ENCODE measurements at regions not wholly inside any gene's neighbourhood (a gene's known extent, or its start where the extent isn't known, plus 50 kb on each side); places are given as distances from the start of the nearest gene placed in this dataset.
"Not testable (repeated sequence)": the region's sequence is repeated elsewhere in the genome, so short reads cannot be mapped to it uniquely, and the experiment has no call there.

GRCh38 chr1:146487555-146487954, 258.7 kb upstream of the NOTCH2NLA start:
- DNase-seq (ENCODE audit: low read depth, low spot score); H3K4me1 Mint-ChIP-seq; H3K36me3 Mint-ChIP-seq (ENCODE audit: low read depth); H3K4me3 Mint-ChIP-seq; H3K9me3 Mint-ChIP-seq; H3K27ac Mint-ChIP-seq (ENCODE audit: unreplicated experiment); H3K27me3 Mint-ChIP-seq (ENCODE audit: low read depth): not testable (repeated sequence)

GRCh38 chr1:146487155-146487554, 258.3 kb upstream of the NOTCH2NLA start:
- H3K4me1 Mint-ChIP-seq; H3K4me3 Mint-ChIP-seq; H3K36me3 Mint-ChIP-seq (ENCODE audit: low read depth); H3K9me3 Mint-ChIP-seq; H3K27ac Mint-ChIP-seq (ENCODE audit: unreplicated experiment); DNase-seq (ENCODE audit: low read depth, low spot score); H3K27me3 Mint-ChIP-seq (ENCODE audit: low read depth): not testable (repeated sequence)

DNA sequence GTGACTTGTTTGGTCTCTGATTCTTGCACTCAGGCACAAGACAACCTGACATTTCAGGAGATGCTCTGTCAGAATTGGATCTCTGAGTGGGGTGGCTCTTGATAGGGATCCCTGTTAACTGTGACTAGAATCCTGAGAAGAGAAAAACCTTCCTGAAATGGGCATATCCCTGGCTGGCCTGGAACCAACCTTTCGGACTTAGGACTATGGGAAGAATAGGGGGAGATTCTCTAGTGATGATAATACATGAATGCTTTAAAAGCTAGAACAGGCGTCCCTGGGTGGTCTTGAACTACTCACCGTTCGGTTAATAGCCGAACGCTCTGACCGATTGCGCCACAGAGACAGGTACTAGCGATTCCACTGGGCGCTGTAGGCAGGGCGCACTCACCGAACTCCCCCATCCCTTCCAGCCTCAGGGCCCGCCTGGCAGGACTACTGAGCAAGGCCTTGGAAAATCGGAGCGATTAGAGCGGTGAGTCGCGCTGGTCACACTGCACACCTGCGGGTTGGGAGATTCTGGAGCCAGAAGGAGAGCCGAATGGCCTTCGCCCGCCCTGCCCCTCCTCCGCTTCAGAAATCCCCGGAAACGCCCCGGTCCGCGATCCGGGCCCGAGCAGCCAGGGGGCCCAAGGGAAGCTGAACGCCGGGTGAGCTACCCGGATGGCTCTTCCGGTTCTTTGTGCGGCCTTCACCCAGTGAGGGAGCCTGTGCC, 257.6 kb upstream of the NOTCH2NLA start:
- DNase-seq (ENCODE audit: low read depth, low spot score); H3K27me3 Mint-ChIP-seq (ENCODE audit: low read depth); H3K9me3 Mint-ChIP-seq; H3K36me3 Mint-ChIP-seq (ENCODE audit: low read depth); H3K4me3 Mint-ChIP-seq; H3K27ac Mint-ChIP-seq (ENCODE audit: unreplicated experiment); H3K4me1 Mint-ChIP-seq: not testable (repeated sequence)

- not testable (repeated sequence) for H3K4me1 Mint-ChIP-seq; DNase-seq (ENCODE audit: low read depth, low spot score); H3K27me3 Mint-ChIP-seq (ENCODE audit: low read depth); H3K9me3 Mint-ChIP-seq; H3K36me3 Mint-ChIP-seq (ENCODE audit: low read depth); H3K27ac Mint-ChIP-seq (ENCODE audit: unreplicated experiment); H3K4me3 Mint-ChIP-seq
Measured at GRCh38 chr1:146484195-146484594, 255.4 kb upstream of the NOTCH2NLA start.

DNA sequence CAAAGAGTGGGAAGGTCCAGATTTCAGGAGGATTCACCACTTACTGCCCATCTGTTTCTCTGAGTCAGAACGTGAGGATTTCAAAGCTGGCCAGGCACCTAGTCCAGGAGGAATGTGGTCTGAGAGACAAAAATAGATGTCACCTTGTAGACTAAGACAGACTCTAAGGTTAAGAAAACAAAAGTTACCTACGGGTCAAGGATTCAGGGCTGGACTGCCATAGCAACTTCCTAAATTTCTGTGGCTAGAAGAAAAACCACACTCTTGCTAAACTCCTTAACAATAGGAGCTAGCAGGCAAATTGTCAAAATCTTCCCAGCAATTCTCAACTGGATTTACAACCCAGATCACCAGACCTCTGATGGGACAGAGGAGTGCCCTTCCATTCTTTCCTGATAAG, 250.4 kb upstream of the NOTCH2NLA start:
- H3K27me3 Mint-ChIP-seq (ENCODE audit: low read depth); H3K36me3 Mint-ChIP-seq (ENCODE audit: low read depth); DNase-seq (ENCODE audit: low read depth, low spot score); H3K9me3 Mint-ChIP-seq; H3K27ac Mint-ChIP-seq (ENCODE audit: unreplicated experiment); H3K4me3 Mint-ChIP-seq; H3K4me1 Mint-ChIP-seq: not testable (repeated sequence)

GRCh38 chr1:146478125-146478720, 249.4 kb upstream of the NOTCH2NLA start:
- H3K4me3 Mint-ChIP-seq; H3K27me3 Mint-ChIP-seq (ENCODE audit: low read depth); H3K27ac Mint-ChIP-seq (ENCODE audit: unreplicated experiment); H3K36me3 Mint-ChIP-seq (ENCODE audit: low read depth); H3K4me1 Mint-ChIP-seq; H3K9me3 Mint-ChIP-seq: not testable (repeated sequence)
- peak; percentile 73 for TF ChIP-seq CTCF (conservative IDR thresholded peaks at IDR 0.05)
- DNase-seq (ENCODE audit: low read depth, low spot score): peak; percentile 6

- not testable (repeated sequence) for DNase-seq (ENCODE audit: low read depth, low spot score); H3K4me1 Mint-ChIP-seq; H3K9me3 Mint-ChIP-seq; H3K36me3 Mint-ChIP-seq (ENCODE audit: low read depth); H3K27ac Mint-ChIP-seq (ENCODE audit: unreplicated experiment); H3K27me3 Mint-ChIP-seq (ENCODE audit: low read depth); H3K4me3 Mint-ChIP-seq
Measured at GRCh38 chr1:146475086-146475485, 246.3 kb upstream of the NOTCH2NLA start.

DNA sequence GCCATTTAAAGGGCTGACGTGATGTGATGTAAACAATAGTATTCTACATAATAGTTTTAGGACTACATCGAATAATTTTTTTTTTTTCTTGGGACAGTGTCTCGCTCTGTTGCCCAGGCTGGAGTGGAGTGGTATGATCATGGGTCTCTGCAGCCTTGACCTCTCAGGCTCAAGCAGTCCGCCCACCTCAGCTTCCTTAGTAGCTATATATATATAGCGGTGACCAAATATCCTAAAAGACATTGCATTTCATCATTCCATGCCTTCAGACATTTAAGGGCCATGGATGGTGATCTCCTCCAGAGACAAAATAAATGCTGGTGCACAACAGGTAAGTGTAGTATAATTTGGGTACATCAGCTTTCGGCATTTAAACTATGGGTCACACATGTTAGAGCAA, 245.4 kb upstream of the NOTCH2NLA start:
- not testable (repeated sequence) for H3K36me3 Mint-ChIP-seq (ENCODE audit: low read depth); H3K27ac Mint-ChIP-seq (ENCODE audit: unreplicated experiment); H3K4me3 Mint-ChIP-seq; H3K4me1 Mint-ChIP-seq; DNase-seq (ENCODE audit: low read depth, low spot score); H3K27me3 Mint-ChIP-seq (ENCODE audit: low read depth); H3K9me3 Mint-ChIP-seq

DNA sequence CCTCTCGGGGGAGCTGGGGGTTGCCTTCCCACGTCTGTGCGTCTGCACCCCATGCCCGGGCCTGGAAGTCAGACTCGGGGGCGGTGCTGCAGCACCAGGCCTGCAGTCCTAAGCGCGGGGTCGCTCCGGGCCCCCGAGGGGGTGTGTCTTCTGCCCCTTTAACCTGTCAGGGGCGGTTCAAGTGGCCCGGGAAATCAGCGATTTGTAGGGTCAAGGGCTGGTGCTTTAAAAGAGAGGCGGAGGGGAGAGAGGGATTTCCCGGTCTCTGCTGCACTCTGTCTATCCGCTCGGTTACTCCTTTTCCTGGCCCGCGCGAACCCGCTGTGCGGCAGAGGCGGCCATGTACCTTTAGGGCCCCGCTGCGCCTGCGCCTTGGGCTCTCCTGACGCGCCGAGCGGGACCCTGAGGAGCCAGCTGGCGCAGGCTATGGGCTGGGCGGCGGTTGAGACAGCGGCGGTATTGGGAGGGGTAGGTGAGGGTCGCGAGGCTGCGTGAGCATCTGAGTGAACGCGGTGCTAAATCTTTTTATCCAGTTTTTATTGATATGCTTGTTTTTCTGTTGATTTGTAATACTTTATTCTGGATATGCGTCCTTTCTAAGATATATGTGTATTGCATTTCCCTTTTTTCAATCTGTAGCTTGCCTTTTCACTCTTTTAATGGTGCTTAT, 243.5 kb upstream of the NOTCH2NLA start:
- peak; percentile 65 for DNase-seq (ENCODE audit: low read depth, low spot score)
- not testable (repeated sequence) for H3K36me3 Mint-ChIP-seq (ENCODE audit: low read depth); H3K27me3 Mint-ChIP-seq (ENCODE audit: low read depth); H3K9me3 Mint-ChIP-seq; H3K4me1 Mint-ChIP-seq
- H3K27ac Mint-ChIP-seq (ENCODE audit: unreplicated experiment): peak overlapping the region; percentile 70
- peak overlapping the region; percentile 89 for H3K4me3 Mint-ChIP-seq

DNA sequence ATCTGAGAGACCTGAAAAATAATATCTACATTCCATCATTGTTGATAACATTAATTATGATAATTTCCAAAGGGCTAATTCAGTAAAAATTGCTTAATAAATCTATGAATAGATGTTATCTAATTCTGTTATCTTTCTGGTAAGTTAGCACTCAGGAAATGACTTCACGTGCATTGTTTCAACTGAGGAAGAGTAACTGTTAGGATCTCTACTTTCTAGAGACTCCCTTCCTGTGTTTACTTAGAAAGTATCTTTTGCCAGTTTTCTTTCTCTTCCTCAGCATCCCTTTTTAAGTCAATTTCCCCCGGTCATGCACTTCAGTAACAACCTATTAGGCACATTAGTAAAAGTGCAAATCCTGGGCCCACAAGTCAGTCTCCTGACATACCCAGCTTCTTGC, 231.1 kb upstream of the NOTCH2NLA start:
- H3K27ac Mint-ChIP-seq (ENCODE audit: unreplicated experiment); DNase-seq (ENCODE audit: low read depth, low spot score); H3K9me3 Mint-ChIP-seq; H3K27me3 Mint-ChIP-seq (ENCODE audit: low read depth); H3K4me3 Mint-ChIP-seq; H3K36me3 Mint-ChIP-seq (ENCODE audit: low read depth); H3K4me1 Mint-ChIP-seq: not testable (repeated sequence)

DNA sequence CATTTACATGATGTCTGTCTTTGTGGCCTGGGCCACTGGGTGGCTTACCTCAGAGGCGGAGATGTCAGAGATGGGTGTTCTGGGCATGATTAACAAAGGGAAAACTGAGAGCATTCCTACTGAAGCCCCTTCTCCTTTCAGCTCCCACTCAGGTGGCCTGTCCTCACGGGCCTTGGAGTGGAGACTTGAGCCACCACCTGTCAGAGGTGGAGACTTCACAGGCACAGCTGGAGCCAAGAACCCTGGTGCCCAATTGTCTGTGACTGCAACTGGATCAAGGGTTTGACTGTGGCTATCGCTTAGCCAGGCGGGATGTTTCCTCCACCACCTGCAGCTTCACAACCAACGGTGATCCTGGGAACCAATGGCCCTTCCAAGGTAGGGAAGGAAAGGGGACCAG, 230.5 kb upstream of the NOTCH2NLA start:
- not testable (repeated sequence) for H3K4me3 Mint-ChIP-seq; H3K27me3 Mint-ChIP-seq (ENCODE audit: low read depth); DNase-seq (ENCODE audit: low read depth, low spot score)

DNA sequence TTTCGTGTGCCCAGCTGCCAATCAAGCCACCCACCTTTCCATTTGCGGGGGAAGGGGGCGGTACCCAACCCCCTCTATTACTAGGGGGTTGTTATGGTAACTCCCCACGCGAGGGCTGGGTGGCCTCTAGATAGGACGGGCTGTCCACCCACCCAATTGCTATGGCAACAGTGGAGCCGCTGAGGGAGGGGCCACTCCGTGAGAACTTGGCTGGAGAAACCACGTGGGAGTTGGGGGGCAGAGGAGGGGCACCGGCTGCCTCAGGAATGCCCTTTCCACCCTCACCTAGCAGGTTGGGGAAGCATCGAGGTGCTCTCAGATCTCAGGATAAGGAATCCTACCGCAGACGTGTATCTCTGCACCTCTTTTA, 220.0 kb upstream of the NOTCH2NLA start:
- H3K4me3 Mint-ChIP-seq; H3K27ac Mint-ChIP-seq (ENCODE audit: unreplicated experiment); H3K9me3 Mint-ChIP-seq; H3K4me1 Mint-ChIP-seq; H3K27me3 Mint-ChIP-seq (ENCODE audit: low read depth); H3K36me3 Mint-ChIP-seq (ENCODE audit: low read depth); DNase-seq (ENCODE audit: low read depth, low spot score): not testable (repeated sequence)

More for the DNA sequence above, 230.5 kb upstream of the NOTCH2NLA start:
- not testable (repeated sequence) for H3K4me1 Mint-ChIP-seq; H3K27ac Mint-ChIP-seq (ENCODE audit: unreplicated experiment); H3K9me3 Mint-ChIP-seq; H3K36me3 Mint-ChIP-seq (ENCODE audit: low read depth)
